Ectodermal cell (in vitro differentiated cells): ENCODE measurements at regions not wholly inside any gene's neighbourhood (a gene's known extent, or its start where the extent isn't known, plus 50 kb on each side); places are given as distances from the start of the nearest gene placed in this dataset.
"Not testable (repeated sequence)": the region's sequence is repeated elsewhere in the genome, so short reads cannot be mapped to it uniquely, and the experiment has no call there.

Experiments
- H3K27ac ChIP-seq: 2 replicates; pipeline ENCODE4 v1.7.0; 2013; ENCODE audit warnings: mild to moderate bottlenecking, low read depth, low read length; ENCODE audit not compliant: insufficient read depth, poor library complexity, severe bottlenecking
- H3K27me3 ChIP-seq: 2 replicates; pipeline ENCODE4 v1.7.0; 2013; ENCODE audit warnings: mild to moderate bottlenecking, low read length; ENCODE audit not compliant: insufficient read depth, control insufficient read depth, poor library complexity, severe bottlenecking
- H3K36me3 ChIP-seq: one replicate; pipeline ENCODE4 v1.7.0; 2013; ENCODE audit warnings: low read length; ENCODE audit not compliant: control insufficient read depth, insufficient read depth
- H3K4me1 ChIP-seq: one replicate; pipeline ENCODE4 v1.7.0; 2013; ENCODE audit warnings: low read length; ENCODE audit not compliant: control insufficient read depth, insufficient read depth
- H3K4me3 ChIP-seq: 2 replicates; pipeline ENCODE4 v1.7.0; 2013; ENCODE audit warnings: low read depth, low read length, control low read depth; ENCODE audit not compliant: insufficient read depth
- H3K9me3 ChIP-seq: 2 replicates; pipeline ENCODE4 v1.7.0; 2013; ENCODE audit warnings: mild to moderate bottlenecking, low read length, moderate library complexity; ENCODE audit not compliant: control insufficient read depth
- WGBS, 2 experiments: methylation state at CpG; one replicate each; pipeline ENCODE4 v1.1.7; 2013; ENCODE audit warnings: missing lambda C conversion rate in 2 of 2; 5-methylcytosine and 5-hydroxymethylcytosine counted together

GRCh38 chr19:31483226-31483857, 134.1 kb upstream of the TSHZ3 start:
- Histone ChIP-seq H3K27me3 (no peaks in the 10 kb centered on the region), H3K9me3 (no peaks in the 10 kb centered on the region), H3K4me1 (no peaks in the 10 kb centered on the region), H3K4me3 (no peak overlapping the region), H3K36me3 (no peaks in the 10 kb centered on the region), H3K27ac (no peak overlapping the region)

DNA sequence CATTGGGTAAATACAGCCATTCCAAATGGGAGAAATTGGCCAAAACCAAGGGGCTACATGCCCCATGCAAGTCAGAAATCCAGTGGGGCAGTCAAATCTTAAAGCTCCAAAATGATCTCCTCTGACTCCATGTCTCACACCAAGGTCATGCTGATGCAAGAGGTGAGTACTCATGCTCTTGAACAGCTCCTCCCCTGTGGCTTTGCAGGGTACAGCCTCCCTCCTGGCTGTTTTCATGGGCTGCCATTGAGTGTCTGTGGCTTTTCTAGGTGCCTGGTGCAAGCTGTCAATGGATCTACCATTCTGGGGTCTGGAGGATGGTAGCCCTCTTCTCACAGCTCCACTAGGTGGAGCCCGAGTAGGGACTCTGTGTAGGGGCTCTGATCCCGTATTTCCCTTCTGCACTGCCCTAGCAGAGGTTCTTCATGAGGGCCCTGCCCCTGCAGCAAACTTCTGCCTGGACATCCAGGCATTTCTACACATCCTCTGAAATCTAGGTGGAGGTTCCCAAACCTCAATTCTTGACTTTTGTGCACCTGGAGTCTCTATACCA, 135.7 kb upstream of the TSHZ3 start:
- not testable (repeated sequence) for H3K27ac ChIP-seq, H3K9me3 ChIP-seq, H3K36me3 ChIP-seq, H3K27me3 ChIP-seq, H3K4me1 ChIP-seq, H3K4me3 ChIP-seq
- 85 to 87% methylated on average over 2 of the region's 2 CpGs for WGBS, 2 experiments

GRCh38 chr19:31485472-31485871, 136.2 kb upstream of the TSHZ3 start:
- Histone ChIP-seq H3K27me3 (no peaks in the 10 kb centered on the region), H3K27ac (no peak overlapping the region), H3K4me1 (no peaks in the 10 kb centered on the region), H3K4me3 (no peak overlapping the region), H3K36me3 (no peaks in the 10 kb centered on the region), H3K9me3 (no peaks in the 10 kb centered on the region)
- 81 to 89% methylated on average over 2 of the region's 2 CpGs for WGBS, 2 experiments

DNA sequence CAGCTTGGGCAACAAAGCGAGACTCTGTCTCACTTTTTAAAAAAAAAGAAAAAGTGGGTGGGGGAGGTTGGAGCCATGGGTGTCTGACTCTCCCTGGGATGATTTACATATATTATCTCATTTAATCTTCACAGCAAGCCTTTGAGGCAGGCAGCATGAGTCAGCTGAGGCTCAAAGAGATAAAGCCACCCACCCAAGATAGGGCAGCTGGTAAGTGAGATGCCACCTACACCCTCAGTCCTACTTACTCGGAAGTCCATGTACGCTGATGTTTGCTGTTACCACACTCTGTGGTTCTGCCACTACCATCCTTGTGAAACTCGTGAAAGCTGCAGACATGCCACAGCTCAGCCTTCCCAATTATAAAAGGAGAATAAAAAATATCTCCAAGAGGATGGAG, 142.0 kb upstream of the TSHZ3 start:
- Histone ChIP-seq H3K27ac (no peak overlapping the region), H3K36me3 (no peaks in the 10 kb centered on the region), H3K4me3 (no peak overlapping the region), H3K9me3 (no peaks in the 10 kb centered on the region), H3K27me3 (no peaks in the 10 kb centered on the region), H3K4me1 (no peaks in the 10 kb centered on the region)
- WGBS, 2 experiments = 91 to 96% methylated on average over 4 of the region's 4 CpGs

- WGBS, 2 experiments = 83 to 93% methylated on average over 3 of the region's 3 CpGs
- Histone ChIP-seq H3K27me3 (no peaks in the 10 kb centered on the region), H3K36me3 (no peaks in the 10 kb centered on the region), H3K27ac (no peak overlapping the region), H3K4me3 (no peak overlapping the region), H3K4me1 (no peaks in the 10 kb centered on the region), H3K9me3 (no peaks in the 10 kb centered on the region)
Measured at GRCh38 chr19:31492050-31492449, 142.8 kb upstream of the TSHZ3 start.

- Histone ChIP-seq H3K27ac (no peak overlapping the region), H3K9me3 (no peaks in the 10 kb centered on the region), H3K36me3 (no peaks in the 10 kb centered on the region), H3K27me3 (no peaks in the 10 kb centered on the region), H3K4me3 (no peak overlapping the region), H3K4me1 (no peaks in the 10 kb centered on the region)
- 90 to 92% methylated on average over 13 of the region's 13 CpGs for WGBS, 2 experiments
Measured at GRCh38 chr19:31496076-31496475, 146.8 kb upstream of the TSHZ3 start.

DNA sequence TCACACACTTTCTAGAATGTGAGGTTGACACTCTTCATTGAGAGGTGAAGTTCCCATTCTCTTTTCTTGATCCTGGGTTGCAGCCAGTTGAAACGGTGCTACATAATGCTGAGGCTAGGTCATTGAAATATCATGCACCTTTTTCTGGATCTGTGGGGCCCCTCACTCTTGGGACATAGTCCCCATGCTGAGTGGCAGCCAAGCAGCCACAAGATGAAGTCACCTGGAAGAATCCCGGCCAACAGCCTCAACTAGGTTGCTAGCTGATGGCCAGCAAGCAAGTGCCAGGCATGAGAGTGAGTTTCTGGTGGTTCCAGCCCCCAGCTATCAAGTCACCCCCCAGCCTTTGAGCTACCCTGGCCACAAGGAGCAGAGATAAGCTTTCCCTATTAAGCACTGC, 148.5 kb upstream of the TSHZ3 start:
- Histone ChIP-seq H3K9me3 (no peaks in the 10 kb centered on the region), H3K27me3 (no peaks in the 10 kb centered on the region), H3K27ac (no peak overlapping the region), H3K4me3 (no peak overlapping the region), H3K36me3 (no peaks in the 10 kb centered on the region), H3K4me1 (no peaks in the 10 kb centered on the region)
- 93% methylated on average over 2 of the region's 2 CpGs for WGBS, 2 experiments

GRCh38 chr19:31498781-31499180, 149.5 kb upstream of the TSHZ3 start:
- H3K9me3 ChIP-seq = no peaks in the 10 kb centered on the region
- 92 to 93% methylated on average over 3 of the region's 3 CpGs for WGBS, 2 experiments
- no peak overlapping the region for H3K27ac ChIP-seq
- no peaks in the 10 kb centered on the region for H3K27me3 ChIP-seq
- no peaks in the 10 kb centered on the region for H3K36me3 ChIP-seq
- H3K4me1 ChIP-seq = no peaks in the 10 kb centered on the region
- no peak overlapping the region for H3K4me3 ChIP-seq

GRCh38 chr19:31499281-31500196, 150.3 kb upstream of the TSHZ3 start:
- Histone ChIP-seq H3K4me3 (no peak overlapping the region), H3K36me3 (no peaks in the 10 kb centered on the region), H3K4me1 (no peaks in the 10 kb centered on the region), H3K27me3 (no peaks in the 10 kb centered on the region), H3K27ac (no peak overlapping the region), H3K9me3 (no peaks in the 10 kb centered on the region)
- 95 to 97% methylated on average over 8 of the region's 8 CpGs for WGBS, 2 experiments

- H3K36me3 ChIP-seq = no peaks in the 10 kb centered on the region
- H3K9me3 ChIP-seq = no peaks in the 10 kb centered on the region
- 92 to 94% methylated on average over 8 of the region's 8 CpGs for WGBS, 2 experiments
- no peak overlapping the region for H3K27ac ChIP-seq
- H3K4me1 ChIP-seq = no peaks in the 10 kb centered on the region
- no peak overlapping the region for H3K4me3 ChIP-seq
- no peaks in the 10 kb centered on the region for H3K27me3 ChIP-seq
Measured at GRCh38 chr19:31500197-31500830, 151.1 kb upstream of the TSHZ3 start.
